Activated T-cell treated with anti-CD3 and anti-CD28 coated beads, Interleukin-2, amount 50 U/mL, for 72 hours (primary cell): ENCODE measurements at regions not wholly inside any gene's neighbourhood (a gene's known extent, or its start where the extent isn't known, plus 50 kb on each side); places are given as distances from the start of the nearest gene placed in this dataset.
A peak's percentile ranks its signal among the peaks of the same experiment; 100 is the strongest.
"Not testable (repeated sequence)": the region's sequence is repeated elsewhere in the genome, so short reads cannot be mapped to it uniquely, and the experiment has no call there.

Source experiments
- ATAC-seq, 2 donors: fragments of 150-1000 bp; cut with Tn5 transposase; replicated peaks in 1 of 2; 2 replicates each; pipeline ENCODE4 v1.10.0; 2021; ENCODE audit warnings: moderate library complexity in 2 of 2, mild to moderate bottlenecking in 1 of 2
- DNase-seq, 2 donors: peaks; one replicate each; pipeline ENCODE4 v3.0.0; 2021 to 2022; ENCODE audit warnings: mixed read lengths in 1 of 2
- H3K27ac Mint-ChIP-seq: one replicate; pipeline ENCODE4 v1.8.0; 2022; ENCODE audit warnings: mild to moderate bottlenecking, moderate library complexity, mixed read lengths
- H3K27me3 Mint-ChIP-seq: one replicate; pipeline ENCODE4 v1.8.0; 2022; ENCODE audit warnings: low read depth, mixed read lengths
- H3K36me3 Mint-ChIP-seq, 2 donors: one replicate each; pipeline ENCODE4 v1.8.0; 2022; ENCODE audit warnings: mixed read lengths in 2 of 2, mild to moderate bottlenecking in 1 of 2; ENCODE audit not compliant: insufficient read depth in 2 of 2
- H3K4me1 Mint-ChIP-seq: one replicate; pipeline ENCODE4 v1.8.0; 2022; ENCODE audit warnings: low read depth, mixed read lengths
- H3K4me3 Mint-ChIP-seq, 2 donors: one replicate each; pipeline ENCODE4 v1.8.0; 2022; ENCODE audit warnings: mild to moderate bottlenecking in 2 of 2, mixed read lengths in 2 of 2, moderate library complexity in 2 of 2
- H3K9me3 Mint-ChIP-seq, 2 donors: one replicate each; pipeline ENCODE4 v1.8.0; 2022; ENCODE audit warnings: mixed read lengths in 2 of 2

GRCh38 chr10:128178302-128178958, 52.2 kb upstream of the MKI67 start:
- H3K4me1 Mint-ChIP-seq: peaks cover 23% of the 10 kb centered on the region
- H3K4me3 Mint-ChIP-seq: no peak overlapping the region
- H3K27ac Mint-ChIP-seq: no peak overlapping the region
- no peaks in the 10 kb centered on the region for H3K27me3 Mint-ChIP-seq
- ATAC-seq: peak; percentile 70 to 71
- peaks cover 3 to 14% of the 10 kb centered on the region in 2 donors for H3K36me3 Mint-ChIP-seq
- peaks cover 4 to 5% of the 10 kb centered on the region in 2 donors for H3K9me3 Mint-ChIP-seq
- peak; percentile 58 to 67 for DNase-seq

- H3K9me3 Mint-ChIP-seq: peaks cover 2 to 5% of the 10 kb centered on the region in 2 donors
- DNase-seq (peak; percentile 58 to 63), ATAC-seq (peak; percentile 98 to 99)
- H3K27ac Mint-ChIP-seq: peak overlapping the region; percentile 21
- H3K4me3 Mint-ChIP-seq: peak overlapping the region; percentile 61 to 76
- peaks cover 29% of the 10 kb centered on the region for H3K4me1 Mint-ChIP-seq
- H3K36me3 Mint-ChIP-seq: peaks cover 5 to 15% of the 10 kb centered on the region in 2 donors
- no peaks in the 10 kb centered on the region for H3K27me3 Mint-ChIP-seq
Measured at GRCh38 chr10:128180843-128181242, 54.6 kb upstream of the MKI67 start.

GRCh38 chr10:128185627-128186026, 59.4 kb upstream of the MKI67 start:
- Mint-ChIP-seq H3K4me3 (no peak overlapping the region), H3K36me3 (peaks cover 5 to 15% of the 10 kb centered on the region in 2 donors), H3K4me1 (peaks cover 45% of the 10 kb centered on the region), H3K27ac (no peak overlapping the region), H3K27me3 (no peaks in the 10 kb centered on the region), H3K9me3 (peaks cover 2 to 5% of the 10 kb centered on the region in 2 donors)
- ATAC-seq: no peak
- DNase-seq: no peak

GRCh38 chr10:128186959-128187787, 61.0 kb upstream of the MKI67 start:
- H3K27me3 Mint-ChIP-seq: no peaks in the 10 kb centered on the region
- peaks cover 5 to 15% of the 10 kb centered on the region in 2 donors for H3K36me3 Mint-ChIP-seq
- peak overlapping the region; percentile 87 for H3K27ac Mint-ChIP-seq
- H3K9me3 Mint-ChIP-seq: peaks cover 2 to 5% of the 10 kb centered on the region in 2 donors
- peak overlapping the region; percentile 86 to 89 for H3K4me3 Mint-ChIP-seq
- H3K4me1 Mint-ChIP-seq: peaks cover 34% of the 10 kb centered on the region
- DNase-seq (peak; percentile 29 to 33), ATAC-seq (peak; percentile 80 to 90)

GRCh38 chr10:128187788-128188185, 61.6 kb upstream of the MKI67 start:
- peak overlapping the region; percentile 87 for H3K27ac Mint-ChIP-seq
- peaks cover 2 to 12% of the 10 kb centered on the region in 2 donors for H3K36me3 Mint-ChIP-seq
- H3K9me3 Mint-ChIP-seq: peaks cover 2 to 3% of the 10 kb centered on the region in 2 donors
- peak; percentile 32 to 40 for ATAC-seq
- peaks cover 36% of the 10 kb centered on the region for H3K4me1 Mint-ChIP-seq
- no peaks in the 10 kb centered on the region for H3K27me3 Mint-ChIP-seq
- no peak for DNase-seq
- peak overlapping the region; percentile 86 to 89 for H3K4me3 Mint-ChIP-seq

- Mint-ChIP-seq H3K9me3 (peaks cover 0 to 2% of the 10 kb centered on the region in 2 donors), H3K27me3 (no peaks in the 10 kb centered on the region), H3K4me1 (peaks cover 36% of the 10 kb centered on the region), H3K27ac (no peak overlapping the region), H3K36me3 (peaks cover 0 to 4% of the 10 kb centered on the region in 2 donors), H3K4me3 (no peak overlapping the region)
- ATAC-seq: no peak
- DNase-seq: no peak
Measured at GRCh38 chr10:128189176-128189575, 63.0 kb upstream of the MKI67 start.

GRCh38 chr10:128191847-128192246, 65.6 kb upstream of the MKI67 start:
- no peaks in the 10 kb centered on the region for H3K9me3 Mint-ChIP-seq
- DNase-seq: no peak
- H3K27ac Mint-ChIP-seq: no peak overlapping the region
- peak; percentile 58 to 70 for ATAC-seq
- peaks cover 28% of the 10 kb centered on the region for H3K4me1 Mint-ChIP-seq
- H3K36me3 Mint-ChIP-seq: no peaks in the 10 kb centered on the region
- H3K27me3 Mint-ChIP-seq: no peaks in the 10 kb centered on the region
- H3K4me3 Mint-ChIP-seq: no peak overlapping the region

GRCh38 chr10:128201826-128202225, 75.6 kb upstream of the MKI67 start:
- not testable (repeated sequence) for DNase-seq, H3K27ac Mint-ChIP-seq, ATAC-seq, H3K27me3 Mint-ChIP-seq, H3K4me3 Mint-ChIP-seq, H3K4me1 Mint-ChIP-seq
- peaks cover 14 to 16% of the 10 kb centered on the region in 2 donors for H3K9me3 Mint-ChIP-seq
- H3K36me3 Mint-ChIP-seq: peaks cover 19 to 23% of the 10 kb centered on the region in 2 donors

GRCh38 chr10:128203028-128203427, 76.8 kb upstream of the MKI67 start:
- H3K9me3 Mint-ChIP-seq: peaks cover 14 to 16% of the 10 kb centered on the region in 2 donors
- no peaks in the 10 kb centered on the region for H3K27me3 Mint-ChIP-seq
- H3K27ac Mint-ChIP-seq: no peak overlapping the region
- no peaks in the 10 kb centered on the region for H3K4me1 Mint-ChIP-seq
- H3K4me3 Mint-ChIP-seq: no peak overlapping the region
- DNase-seq: no peak
- H3K36me3 Mint-ChIP-seq: peaks cover 19 to 23% of the 10 kb centered on the region in 2 donors
- ATAC-seq: no peak

GRCh38 chr10:128205591-128205990, 79.4 kb upstream of the MKI67 start:
- H3K9me3 Mint-ChIP-seq: peaks cover 11 to 13% of the 10 kb centered on the region in 2 donors
- not testable (repeated sequence) for H3K4me1 Mint-ChIP-seq, H3K4me3 Mint-ChIP-seq, H3K27ac Mint-ChIP-seq, ATAC-seq, DNase-seq, H3K27me3 Mint-ChIP-seq
- H3K36me3 Mint-ChIP-seq: peaks cover 16 to 19% of the 10 kb centered on the region in 2 donors

- ATAC-seq (no peak), DNase-seq (no peak)
- Mint-ChIP-seq H3K4me3 (no peak overlapping the region), H3K9me3 (peaks cover 3 to 4% of the 10 kb centered on the region in 2 donors), H3K36me3 (peaks cover 7 to 9% of the 10 kb centered on the region in 2 donors), H3K27me3 (no peaks in the 10 kb centered on the region), H3K27ac (no peak overlapping the region), H3K4me1 (peaks cover 3% of the 10 kb centered on the region)
Measured at GRCh38 chr10:128206676-128207075, 80.5 kb upstream of the MKI67 start.

GRCh38 chr10:128209862-128210214, 83.6 kb upstream of the MKI67 start:
- ATAC-seq (peak; percentile 4), DNase-seq (no peak)
- H3K36me3 Mint-ChIP-seq: no peaks in the 10 kb centered on the region
- no peaks in the 10 kb centered on the region for H3K27me3 Mint-ChIP-seq
- H3K27ac Mint-ChIP-seq: peak overlapping the region; percentile 24
- H3K9me3 Mint-ChIP-seq: no peaks in the 10 kb centered on the region
- H3K4me1 Mint-ChIP-seq: peaks cover 14% of the 10 kb centered on the region
- peak overlapping the region; percentile 76 to 80 for H3K4me3 Mint-ChIP-seq
